Stimulated activated naive CD8-positive, alpha-beta T cell treated with anti-CD3 and anti-CD28 coated beads, Interleukin-15, amount 100 ng/mL, for 72 hours (primary cell): ENCODE measurements at regions not wholly inside any gene's neighbourhood (a gene's known extent, or its start where the extent isn't known, plus 50 kb on each side); places are given as distances from the start of the nearest gene placed in this dataset.
A peak's percentile ranks its signal among the peaks of the same experiment; 100 is the strongest.

Experiments
- ATAC-seq: fragments of 150-1000 bp; cut with Tn5 transposase; 2 replicates; pipeline ENCODE4 v1.10.0; 2021; ENCODE audit warnings: mild to moderate bottlenecking, moderate library complexity
- DNase-seq, 2 donors: peaks; one replicate each; pipeline ENCODE4 v3.0.0; 2021 to 2022
- H3K27ac Mint-ChIP-seq, 2 donors: one replicate each; pipeline ENCODE4 v1.8.0; 2022; ENCODE audit warnings: mild to moderate bottlenecking in 2 of 2, mixed read lengths in 2 of 2, moderate library complexity in 2 of 2
- H3K27me3 Mint-ChIP-seq: one replicate; pipeline ENCODE4 v1.8.0; 2022; ENCODE audit warnings: mixed read lengths
- H3K4me1 Mint-ChIP-seq: one replicate; pipeline ENCODE4 v1.8.0; 2022; ENCODE audit warnings: mild to moderate bottlenecking, mixed read lengths
- H3K4me3 Mint-ChIP-seq, 2 donors: one replicate each; pipeline ENCODE4 v1.8.0; 2022; ENCODE audit warnings: mild to moderate bottlenecking in 2 of 2, mixed read lengths in 2 of 2, moderate library complexity in 1 of 2
- H3K9me3 Mint-ChIP-seq, 2 donors: one replicate each; pipeline ENCODE4 v1.8.0; 2022; ENCODE audit warnings: mixed read lengths in 2 of 2

- ATAC-seq, result no peak
- peaks cover 4 to 5% of the 10 kb centered on the region in 2 donors for H3K9me3 Mint-ChIP-seq
These were observed 86.1 kb upstream of the BZW1 start for GRCh38 chr2:200725596-200725995.

GRCh38 chr2:200728630-200729029 is 83.1 kb upstream of the BZW1 start:
- DNase-seq, result no peak
- ATAC-seq, result no peak
- no peak overlapping the region for H3K4me3 Mint-ChIP-seq
- no peaks in the 10 kb centered on the region for H3K27me3 Mint-ChIP-seq
- peak overlapping the region in 1 of 2 donors; percentile 70 for H3K27ac Mint-ChIP-seq
- no peaks in the 10 kb centered on the region for H3K4me1 Mint-ChIP-seq
- no peaks in the 10 kb centered on the region for H3K9me3 Mint-ChIP-seq

More at GRCh38 chr2:200725596-200725995, 86.1 kb upstream of the BZW1 start:
- no peak overlapping the region for H3K4me3 Mint-ChIP-seq
- H3K4me1 Mint-ChIP-seq, result no peaks in the 10 kb centered on the region
- no peak for DNase-seq
- H3K27ac Mint-ChIP-seq, result no peak overlapping the region
- peaks cover 8% of the 10 kb centered on the region for H3K27me3 Mint-ChIP-seq

GRCh38 chr2:200730302-200730701 is 81.4 kb upstream of the BZW1 start:
- H3K27me3 Mint-ChIP-seq, result no peaks in the 10 kb centered on the region
- no peak overlapping the region for H3K27ac Mint-ChIP-seq
- no peaks in the 10 kb centered on the region for H3K9me3 Mint-ChIP-seq
- no peak overlapping the region for H3K4me3 Mint-ChIP-seq
- peaks cover 7% of the 10 kb centered on the region for H3K4me1 Mint-ChIP-seq
- ATAC-seq (no peak), DNase-seq (no peak)

- no peaks in the 10 kb centered on the region for H3K27me3 Mint-ChIP-seq
These were observed 80.8 kb upstream of the BZW1 start for GRCh38 chr2:200730960-200731359.

GRCh38 chr2:200732866-200733265 is 78.8 kb upstream of the BZW1 start:
- no peaks in the 10 kb centered on the region for H3K27me3 Mint-ChIP-seq
- peaks cover 19% of the 10 kb centered on the region for H3K4me1 Mint-ChIP-seq
- H3K4me3 Mint-ChIP-seq, result no peak overlapping the region
- no peak for DNase-seq
- no peak overlapping the region for H3K27ac Mint-ChIP-seq
- no peak for ATAC-seq
- H3K9me3 Mint-ChIP-seq, result no peaks in the 10 kb centered on the region

More at GRCh38 chr2:200730960-200731359, 80.8 kb upstream of the BZW1 start:
- no peak overlapping the region for H3K4me3 Mint-ChIP-seq
- peaks cover 13% of the 10 kb centered on the region for H3K4me1 Mint-ChIP-seq
- ATAC-seq (no peak), DNase-seq (no peak)
- H3K9me3 Mint-ChIP-seq, result no peaks in the 10 kb centered on the region
- no peak overlapping the region for H3K27ac Mint-ChIP-seq

- no peak for ATAC-seq
- Mint-ChIP-seq H3K9me3 (no peaks in the 10 kb centered on the region), H3K4me1 (peaks cover 19% of the 10 kb centered on the region)
These were observed 78.0 kb upstream of the BZW1 start for GRCh38 chr2:200733713-200734198.

GRCh38 chr2:200735061-200735460 is 76.6 kb upstream of the BZW1 start:
- Mint-ChIP-seq H3K9me3 (no peaks in the 10 kb centered on the region), H3K27ac (no peak overlapping the region), H3K27me3 (no peaks in the 10 kb centered on the region), H3K4me3 (no peak overlapping the region), H3K4me1 (peaks cover 19% of the 10 kb centered on the region)
- ATAC-seq (no peak), DNase-seq (no peak)

More at GRCh38 chr2:200733713-200734198, 78.0 kb upstream of the BZW1 start:
- Mint-ChIP-seq H3K27ac (peak overlapping the region in 1 of 2 donors; percentile 13), H3K27me3 (no peaks in the 10 kb centered on the region), H3K4me3 (no peak overlapping the region)
- DNase-seq, result no peak

GRCh38 chr2:200736646-200737274 is 75.0 kb upstream of the BZW1 start:
- Mint-ChIP-seq H3K9me3 (no peaks in the 10 kb centered on the region), H3K4me1 (peaks cover 19% of the 10 kb centered on the region)

GRCh38 chr2:200737585-200737984 is 74.1 kb upstream of the BZW1 start:
- ATAC-seq, result no peak
- Mint-ChIP-seq H3K4me3 (no peak overlapping the region), H3K27ac (no peak overlapping the region), H3K4me1 (peaks cover 19% of the 10 kb centered on the region), H3K9me3 (no peaks in the 10 kb centered on the region), H3K27me3 (no peaks in the 10 kb centered on the region)
- DNase-seq, result no peak

More at GRCh38 chr2:200736646-200737274, 75.0 kb upstream of the BZW1 start:
- H3K27me3 Mint-ChIP-seq, result no peaks in the 10 kb centered on the region
- DNase-seq, result no peak
- ATAC-seq, result no peak
- no peak overlapping the region for H3K27ac Mint-ChIP-seq
- H3K4me3 Mint-ChIP-seq, result no peak overlapping the region

GRCh38 chr2:200738590-200738989 is 73.1 kb upstream of the BZW1 start:
- DNase-seq (no peak), ATAC-seq (no peak)
- Mint-ChIP-seq H3K4me1 (peaks cover 19% of the 10 kb centered on the region), H3K9me3 (no peaks in the 10 kb centered on the region), H3K27ac (peak overlapping the region in 1 of 2 donors; percentile 10), H3K4me3 (no peak overlapping the region), H3K27me3 (no peaks in the 10 kb centered on the region)

GRCh38 chr2:200740907-200741306 is 70.8 kb upstream of the BZW1 start:
- Mint-ChIP-seq H3K27me3 (no peaks in the 10 kb centered on the region), H3K4me3 (no peak overlapping the region), H3K4me1 (peaks cover 6% of the 10 kb centered on the region), H3K27ac (peak overlapping the region in 1 of 2 donors; percentile 5), H3K9me3 (no peaks in the 10 kb centered on the region)
- DNase-seq, result no peak
- ATAC-seq, result no peak

- Mint-ChIP-seq H3K4me1 (peaks cover 6% of the 10 kb centered on the region), H3K27ac (peak overlapping the region in 1 of 2 donors; percentile 5), H3K9me3 (no peaks in the 10 kb centered on the region), H3K4me3 (no peak overlapping the region), H3K27me3 (no peaks in the 10 kb centered on the region)
- ATAC-seq (no peak), DNase-seq (no peak)
These were observed 70.1 kb upstream of the BZW1 start for GRCh38 chr2:200741468-200742202.

- Mint-ChIP-seq H3K4me3 (no peak overlapping the region), H3K27ac (no peak overlapping the region), H3K4me1 (peaks cover 2% of the 10 kb centered on the region), H3K9me3 (no peaks in the 10 kb centered on the region), H3K27me3 (no peaks in the 10 kb centered on the region)
- ATAC-seq (no peak), DNase-seq (no peak)
These were observed 69.3 kb upstream of the BZW1 start for GRCh38 chr2:200742426-200742825.

GRCh38 chr2:200743042-200743676 is 68.6 kb upstream of the BZW1 start:
- H3K4me1 Mint-ChIP-seq, result no peaks in the 10 kb centered on the region
- ATAC-seq, result no peak

GRCh38 chr2:200744201-200744602 is 67.5 kb upstream of the BZW1 start:
- no peak overlapping the region for H3K4me3 Mint-ChIP-seq
- DNase-seq (no peak), ATAC-seq (no peak)
- H3K27ac Mint-ChIP-seq, result no peak overlapping the region
- no peaks in the 10 kb centered on the region for H3K9me3 Mint-ChIP-seq
- peaks cover 9% of the 10 kb centered on the region for H3K27me3 Mint-ChIP-seq
- no peaks in the 10 kb centered on the region for H3K4me1 Mint-ChIP-seq

More at GRCh38 chr2:200743042-200743676, 68.6 kb upstream of the BZW1 start:
- Mint-ChIP-seq H3K27me3 (no peaks in the 10 kb centered on the region), H3K9me3 (no peaks in the 10 kb centered on the region), H3K4me3 (no peak overlapping the region), H3K27ac (no peak overlapping the region)
- DNase-seq, result no peak

GRCh38 chr2:200746301-200746700 is 65.4 kb upstream of the BZW1 start:
- ATAC-seq, result no peak

More at GRCh38 chr2:200746301-200746700, 65.4 kb upstream of the BZW1 start:
- Mint-ChIP-seq H3K4me1 (no peaks in the 10 kb centered on the region), H3K4me3 (no peak overlapping the region), H3K27ac (no peak overlapping the region), H3K27me3 (peaks cover 14% of the 10 kb centered on the region), H3K9me3 (no peaks in the 10 kb centered on the region)
- no peak for DNase-seq
